Cerebellar cortex (tissue), 1 donor: ENCODE measurements at regions not wholly inside any gene's neighbourhood (a gene's known extent, or its start where the extent isn't known, plus 50 kb on each side); places are given as distances from the start of the nearest gene placed in this dataset.

Experiments used
- DNase-seq: peaks from one replicate; pipeline ENCODE4 v3.0.0-alpha.2; 2015; ENCODE audit warnings: low spot score

GRCh38 chr6:51541847-51542246, 545.6 kb downstream of the PKHD1 start:
- DNase-seq: peak; percentile 16

DNA sequence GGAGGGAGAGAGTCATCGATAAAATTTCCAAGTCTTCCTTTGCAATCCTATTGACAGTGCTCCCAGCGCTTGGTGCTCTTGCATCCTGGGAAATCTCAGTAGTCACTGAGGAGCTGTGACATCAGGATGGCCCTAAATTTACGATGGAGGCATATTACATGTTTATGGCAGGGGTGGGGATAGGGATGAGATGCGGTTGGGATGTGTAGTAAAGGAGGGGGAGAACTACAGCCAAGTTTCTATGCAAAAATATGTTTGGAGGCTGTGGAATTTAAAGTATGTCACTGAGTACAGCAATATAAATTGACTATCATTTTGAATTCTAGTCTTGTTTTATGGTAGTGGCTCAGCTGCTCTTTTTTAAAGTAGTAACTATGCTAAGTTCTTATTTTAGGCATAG, 544.9 kb downstream of the PKHD1 start:
- no peak for DNase-seq

DNA sequence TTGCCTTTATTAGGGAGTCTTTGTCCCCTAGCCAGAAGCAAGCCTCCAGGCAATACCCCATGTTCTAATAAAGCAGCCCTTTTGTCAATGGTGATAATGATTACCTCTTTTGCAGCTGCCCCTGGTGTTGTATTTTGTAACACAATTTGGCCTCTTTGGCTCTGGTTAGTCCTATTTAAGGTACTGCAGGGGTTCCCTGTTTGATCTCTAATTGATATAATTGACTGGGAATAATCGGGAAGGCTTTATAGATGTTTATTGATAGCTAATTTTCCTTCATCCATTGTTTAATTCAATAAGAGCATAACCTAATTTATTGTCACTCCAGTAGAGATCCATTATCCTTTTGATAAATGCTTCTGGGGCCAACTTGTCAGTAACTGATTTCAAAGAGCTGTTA, 537.2 kb downstream of the PKHD1 start:
- DNase-seq: no peak

GRCh38 chr6:51552435-51552834, 535.0 kb downstream of the PKHD1 start:
- no peak for DNase-seq

- DNase-seq: no peak
Observed at GRCh38 chr6:51553246-51554015, 534.0 kb downstream of the PKHD1 start.

DNA sequence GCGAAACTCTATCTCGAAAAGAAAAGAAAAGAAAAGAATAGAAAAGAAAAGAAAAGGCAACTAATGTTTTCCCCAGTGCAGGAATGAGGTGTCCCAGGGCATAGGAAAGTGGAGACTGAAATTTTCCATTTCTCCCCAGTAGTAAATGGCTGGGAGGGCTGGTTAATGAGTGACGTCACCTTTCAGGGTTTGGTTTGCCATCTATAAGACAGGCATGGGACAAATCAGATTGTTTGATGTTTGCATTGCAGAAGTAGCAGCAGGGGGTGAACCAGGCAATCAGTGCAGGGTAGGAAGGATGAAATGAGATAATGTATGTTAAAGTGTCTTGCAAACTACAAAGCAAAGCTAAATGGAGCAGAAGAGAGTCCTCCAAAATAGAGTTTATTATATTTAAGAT, 533.4 kb downstream of the PKHD1 start:
- no peak for DNase-seq

GRCh38 chr6:51559059-51559458, 528.4 kb downstream of the PKHD1 start:
- peak; percentile 5 for DNase-seq

GRCh38 chr6:51562198-51562597, 525.2 kb downstream of the PKHD1 start:
- DNase-seq: no peak
